ENCODE measurements at regions not wholly inside any gene's neighbourhood (a gene's known extent, or its start where the extent isn't known, plus 50 kb on each side); places are given as distances from the start of the nearest gene placed in this dataset.

DNA sequence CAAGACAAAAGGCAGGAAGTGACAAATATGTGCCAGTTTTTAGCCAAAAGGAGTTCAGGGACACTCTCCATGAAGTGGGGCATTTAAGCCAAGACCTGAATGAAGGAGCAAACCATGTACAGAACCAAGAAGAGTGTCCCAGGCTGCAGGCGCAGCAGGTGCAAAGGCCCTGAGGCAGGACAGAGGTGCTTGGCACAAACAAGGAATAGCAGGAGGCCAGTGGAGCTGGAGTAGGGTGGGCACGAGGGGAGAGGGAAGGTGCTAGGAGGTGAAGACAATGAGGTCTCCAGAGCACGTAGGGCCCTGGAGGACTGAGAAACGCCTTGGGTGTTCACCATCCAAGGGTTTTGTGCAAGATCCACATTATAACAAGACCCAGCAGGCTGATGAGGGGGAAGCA is 474.1 kb downstream of the MN1 start:
- H3K4me3 ChIP-seq (ENCODE audit: low read depth, low read length) = no peak overlapping the region
- TF ChIP-seq, protein P1, sequence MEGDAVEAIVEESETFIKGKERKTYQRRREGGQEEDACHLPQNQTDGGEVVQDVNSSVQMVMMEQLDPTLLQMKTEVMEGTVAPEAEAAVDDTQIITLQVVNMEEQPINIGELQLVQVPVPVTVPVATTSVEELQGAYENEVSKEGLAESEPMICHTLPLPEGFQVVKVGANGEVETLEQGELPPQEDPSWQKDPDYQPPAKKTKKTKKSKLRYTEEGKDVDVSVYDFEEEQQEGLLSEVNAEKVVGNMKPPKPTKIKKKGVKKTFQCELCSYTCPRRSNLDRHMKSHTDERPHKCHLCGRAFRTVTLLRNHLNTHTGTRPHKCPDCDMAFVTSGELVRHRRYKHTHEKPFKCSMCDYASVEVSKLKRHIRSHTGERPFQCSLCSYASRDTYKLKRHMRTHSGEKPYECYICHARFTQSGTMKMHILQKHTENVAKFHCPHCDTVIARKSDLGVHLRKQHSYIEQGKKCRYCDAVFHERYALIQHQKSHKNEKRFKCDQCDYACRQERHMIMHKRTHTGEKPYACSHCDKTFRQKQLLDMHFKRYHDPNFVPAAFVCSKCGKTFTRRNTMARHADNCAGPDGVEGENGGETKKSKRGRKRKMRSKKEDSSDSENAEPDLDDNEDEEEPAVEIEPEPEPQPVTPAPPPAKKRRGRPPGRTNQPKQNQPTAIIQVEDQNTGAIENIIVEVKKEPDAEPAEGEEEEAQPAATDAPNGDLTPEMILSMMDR (IDR thresholded peaks at IDR 0.05; ENCODE audit: insufficient read depth, low read depth, low read length) = no peak
- DNase-seq (ENCODE audit: low read depth) = no peak

DNA sequence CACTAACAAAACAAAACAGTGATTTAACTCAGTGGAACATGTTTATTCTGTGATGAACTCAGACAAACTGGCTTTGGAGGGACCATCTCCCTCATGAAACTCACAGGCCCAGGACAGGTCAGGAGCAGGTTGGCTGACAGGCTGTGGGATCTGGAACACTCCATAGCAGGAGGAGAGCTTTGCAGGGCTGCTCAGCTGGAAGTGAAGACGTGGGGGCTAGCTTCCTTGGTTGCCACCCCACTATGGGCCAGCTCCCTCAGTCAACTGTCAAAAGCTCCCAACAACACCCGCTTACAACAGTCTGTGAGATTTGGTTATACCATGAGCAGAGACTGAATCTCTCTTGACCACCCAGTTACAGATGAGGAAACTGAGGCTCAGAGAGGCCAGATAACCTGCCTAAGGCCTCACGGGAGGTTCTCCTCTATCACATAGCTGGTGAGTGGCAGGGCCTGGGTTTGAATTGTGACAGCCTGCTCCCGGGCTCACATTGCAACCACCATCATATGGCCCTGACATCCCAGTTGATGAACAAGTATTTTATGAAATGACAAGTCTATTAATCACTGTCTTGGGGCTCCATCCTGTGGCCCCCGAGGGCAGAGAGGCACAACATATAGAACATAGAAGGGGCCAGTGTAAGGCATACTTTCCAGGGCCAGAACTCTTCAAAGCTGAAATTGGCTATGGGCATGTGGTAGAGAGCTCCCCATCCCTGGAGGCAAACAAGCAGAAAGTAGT is 473.4 kb downstream of the MN1 start:
- H3K4me3 ChIP-seq (ENCODE audit: low read depth, low read length) = no peak overlapping the region
- TF ChIP-seq, protein P1 (IDR thresholded peaks at IDR 0.05; ENCODE audit: insufficient read depth, low read depth, low read length) = no peak
- no peak for DNase-seq (ENCODE audit: low read depth)

DNA sequence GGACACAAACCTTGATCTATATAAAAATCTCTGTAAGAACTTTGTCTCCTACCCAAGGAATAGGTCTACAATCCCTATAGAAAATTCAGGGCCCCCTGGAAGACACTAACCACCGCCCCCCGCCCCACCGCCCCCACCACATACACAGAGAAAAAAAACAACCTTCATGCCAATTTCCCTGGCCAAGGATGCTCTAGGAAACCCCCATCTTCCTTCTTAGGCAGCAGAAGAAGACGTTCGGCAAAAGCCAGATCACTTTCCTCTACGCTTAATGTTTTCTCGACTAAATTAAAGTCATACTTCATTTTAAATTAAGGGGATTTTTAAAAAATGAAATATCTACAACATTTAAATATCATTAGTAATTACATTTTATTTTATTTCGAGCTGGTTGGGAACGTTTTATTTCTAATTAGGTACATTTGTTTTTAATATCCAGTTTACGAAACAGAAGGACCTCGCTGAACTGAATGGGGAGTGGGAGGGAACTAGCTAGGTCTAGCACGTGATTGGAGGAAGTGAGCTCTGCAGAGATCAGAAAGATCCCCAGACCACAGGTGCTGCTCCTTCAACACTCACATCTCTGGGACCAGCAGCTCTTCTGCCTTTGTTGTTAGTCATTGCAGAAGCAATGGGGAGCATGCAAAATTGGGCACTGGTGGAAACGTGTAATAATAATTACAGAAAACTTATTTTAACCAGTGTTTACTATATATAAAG is 472.3 kb downstream of the MN1 start:
- no peak for DNase-seq (ENCODE audit: low read depth)
- H3K4me3 ChIP-seq (ENCODE audit: low read depth, low read length) = no peak overlapping the region
- TF ChIP-seq, protein P1 (IDR thresholded peaks at IDR 0.05; ENCODE audit: insufficient read depth, low read depth, low read length) = no peak

DNA sequence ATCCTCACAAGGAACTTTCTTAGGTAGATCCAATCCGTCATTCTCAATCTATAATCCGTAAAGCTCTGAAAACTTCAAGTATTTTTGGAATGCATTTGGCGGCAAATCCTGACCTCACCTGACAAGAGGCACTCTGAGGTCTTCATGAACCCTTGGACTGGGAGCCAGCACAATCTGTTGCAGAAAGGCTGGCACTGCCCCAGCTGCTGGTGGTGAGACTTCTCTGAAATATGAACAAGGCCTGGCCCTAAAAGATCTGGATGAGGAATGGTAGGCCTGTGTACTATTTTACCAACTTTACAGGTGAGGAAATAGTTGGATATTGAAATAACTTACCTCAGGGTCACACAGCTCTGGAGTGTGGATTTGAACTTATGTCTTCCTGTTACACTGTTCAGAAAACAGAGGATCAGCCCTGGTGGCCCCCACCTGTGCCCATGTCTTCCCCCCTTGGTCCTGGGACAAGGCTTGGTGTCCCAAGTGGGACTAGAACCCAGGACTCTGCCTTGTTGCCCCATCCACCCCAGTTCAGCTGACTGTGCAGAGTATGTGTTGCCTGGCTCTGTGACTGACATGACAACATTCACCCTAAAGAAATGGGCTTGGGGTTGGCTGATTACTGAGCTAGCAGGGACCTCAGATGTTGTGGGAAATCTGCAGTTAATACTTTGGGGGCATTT is 471.4 kb downstream of the MN1 start:
- H3K4me3 ChIP-seq (ENCODE audit: low read depth, low read length) = no peak overlapping the region
- TF ChIP-seq, protein P1 (IDR thresholded peaks at IDR 0.05; ENCODE audit: insufficient read depth, low read depth, low read length) = no peak
- no peak for DNase-seq (ENCODE audit: low read depth)

DNA sequence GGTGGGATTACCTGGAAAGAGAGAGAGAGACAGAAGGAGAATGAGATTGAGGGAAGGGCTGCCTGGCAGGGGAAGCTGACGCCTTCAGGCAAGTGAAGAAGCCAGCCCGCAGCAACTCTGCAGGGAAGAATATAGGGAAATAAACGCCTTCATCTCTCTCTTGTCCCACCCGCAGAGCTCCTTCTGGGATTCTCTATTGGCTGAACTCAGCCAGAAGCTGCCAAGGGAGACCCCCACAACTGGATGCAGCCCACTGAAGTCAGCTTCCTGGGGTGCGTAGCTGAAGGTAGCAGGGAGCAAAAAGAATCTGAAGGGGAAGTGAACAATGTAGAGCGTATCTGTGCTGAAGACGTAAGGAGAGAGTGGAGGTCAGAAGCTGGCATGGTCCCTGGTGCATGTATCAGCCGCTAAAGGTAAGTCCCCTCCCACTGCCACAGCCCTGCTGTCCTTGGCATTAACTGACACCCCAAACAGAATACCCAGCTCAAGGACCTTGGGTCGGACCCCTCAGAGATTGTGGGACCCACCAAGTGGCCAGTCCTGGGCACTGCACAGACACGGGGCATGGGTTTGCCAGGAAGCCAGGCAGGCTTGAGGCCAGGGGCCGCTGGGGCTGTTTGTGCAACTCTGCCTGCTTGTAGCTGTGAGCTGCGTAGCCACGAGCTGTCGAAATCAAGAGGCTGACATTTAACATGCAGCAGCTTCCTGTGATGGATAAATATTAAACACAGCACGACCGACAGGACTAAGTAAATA is 469.9 kb downstream of the MN1 start:
- H3K4me3 ChIP-seq (ENCODE audit: low read depth, low read length) = no peak overlapping the region
- TF ChIP-seq, protein P1 (IDR thresholded peaks at IDR 0.05; ENCODE audit: insufficient read depth, low read depth, low read length) = peak; percentile 50
- DNase-seq (ENCODE audit: low read depth) = peak; percentile 45

DNA sequence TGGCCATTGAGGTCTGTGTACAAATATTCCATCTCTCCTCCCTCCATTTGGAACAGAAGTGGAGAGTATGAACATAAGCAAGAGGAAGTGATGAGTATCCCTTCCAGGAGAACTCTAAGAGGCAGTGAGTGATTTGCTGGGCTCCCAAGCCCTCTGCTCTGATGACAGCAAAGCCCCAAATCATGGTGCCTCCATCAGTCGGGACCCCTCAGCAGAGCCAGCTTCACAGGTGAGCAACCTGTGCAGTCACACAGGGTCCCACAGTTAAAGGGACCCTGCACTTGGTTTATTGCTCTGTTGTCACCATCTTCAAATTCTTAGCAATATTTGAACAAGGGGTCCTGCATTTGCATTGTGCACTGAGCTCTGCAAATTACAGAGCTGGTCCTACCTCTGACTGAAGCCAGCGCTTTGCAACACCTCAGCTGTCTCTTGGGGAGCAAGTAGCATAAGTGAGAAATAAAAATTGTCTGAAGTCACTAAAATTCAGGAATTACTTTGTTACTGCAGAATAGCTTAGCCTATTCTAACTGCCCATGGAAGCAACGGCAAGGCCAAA is 466.4 kb downstream of the MN1 start:
- H3K4me3 ChIP-seq (ENCODE audit: low read depth, low read length) = no peak overlapping the region
- TF ChIP-seq, protein P1 (IDR thresholded peaks at IDR 0.05; ENCODE audit: insufficient read depth, low read depth, low read length) = no peak
- DNase-seq (ENCODE audit: low read depth) = no peak

Measured in fibroblast of villous mesenchyme (primary cell).